ENCODE measurements at regions not wholly inside any gene's neighbourhood (a gene's known extent, or its start where the extent isn't known, plus 50 kb on each side); places are given as distances from the start of the nearest gene placed in this dataset.
A peak's percentile ranks its signal among the peaks of the same experiment; 100 is the strongest.
"Not testable (repeated sequence)": the region's sequence is repeated elsewhere in the genome, so short reads cannot be mapped to it uniquely, and the experiment has no call there.

- H3K27me3 ChIP-seq (ENCODE audit: control insufficient read depth in 1 of 2, insufficient read depth in 1 of 2, low read length in 2 of 2); H2AFZ ChIP-seq (ENCODE audit: low read depth, low read length); H3K4me1 ChIP-seq (ENCODE audit: control insufficient read depth, insufficient read depth, low read depth, low read length); H2BK12ac ChIP-seq (ENCODE audit: low read length in 2 of 2); H3K36me3 ChIP-seq (ENCODE audit: control insufficient read depth in 1 of 2, insufficient read depth in 2 of 2, low read depth in 1 of 2, low read length in 2 of 2); DNase-seq; H3K18ac ChIP-seq (ENCODE audit: low read depth in 1 of 2, low read length in 2 of 2); H3K9me3 ChIP-seq (ENCODE audit: control insufficient read depth, low read length); H3K14ac ChIP-seq (ENCODE audit: low read length in 2 of 2); H3K4me3 ChIP-seq (ENCODE audit: insufficient read depth in 1 of 2, low read depth in 1 of 2, low read length in 2 of 2); H2BK5ac ChIP-seq (ENCODE audit: low read depth, low read length, poor library complexity, severe bottlenecking); H4K91ac ChIP-seq (ENCODE audit: low read length); H2BK15ac ChIP-seq (ENCODE audit: low read depth, poor library complexity, severe bottlenecking); H2BK120ac ChIP-seq (ENCODE audit: low read depth, low read length); H3K4ac ChIP-seq (ENCODE audit: low read depth in 1 of 2, low read length in 2 of 2); H3K27ac ChIP-seq (ENCODE audit: low read length, poor library complexity, severe bottlenecking); H4K8ac ChIP-seq (ENCODE audit: low read length); H2AK5ac ChIP-seq (ENCODE audit: low read length, severe bottlenecking); H3K9ac ChIP-seq (ENCODE audit: low read length); H3K4me2 ChIP-seq (ENCODE audit: low read length, poor library complexity, severe bottlenecking); H3K79me1 ChIP-seq (replicated peaks; ENCODE audit: low read length, poor library complexity, severe bottlenecking); H3K23ac ChIP-seq (ENCODE audit: low read length in 2 of 2): not testable (repeated sequence)
- WGBS = 78% methylated on average over 9 of the region's 9 CpGs
These were observed 79.3 kb upstream of the AMZ2 start for GRCh38 chr17:68168273-68169164.

- 96% methylated on average over 42 of the region's 42 CpGs for WGBS
- not testable (repeated sequence) for H3K4me1 ChIP-seq (ENCODE audit: control insufficient read depth, insufficient read depth, low read depth, low read length); H3K79me1 ChIP-seq (replicated peaks; ENCODE audit: low read length, poor library complexity, severe bottlenecking); H2BK120ac ChIP-seq (ENCODE audit: low read depth, low read length); H2BK12ac ChIP-seq (ENCODE audit: low read length in 2 of 2); H3K27ac ChIP-seq (ENCODE audit: low read length, poor library complexity, severe bottlenecking); H3K4ac ChIP-seq (ENCODE audit: low read depth in 1 of 2, low read length in 2 of 2); H3K9me3 ChIP-seq (ENCODE audit: control insufficient read depth, low read length); H2AFZ ChIP-seq (ENCODE audit: low read depth, low read length); H3K27me3 ChIP-seq (ENCODE audit: control insufficient read depth in 1 of 2, insufficient read depth in 1 of 2, low read length in 2 of 2); H4K8ac ChIP-seq (ENCODE audit: low read length); DNase-seq; H2AK5ac ChIP-seq (ENCODE audit: low read length, severe bottlenecking); H3K14ac ChIP-seq (ENCODE audit: low read length in 2 of 2); H3K18ac ChIP-seq (ENCODE audit: low read depth in 1 of 2, low read length in 2 of 2); H3K36me3 ChIP-seq (ENCODE audit: control insufficient read depth in 1 of 2, insufficient read depth in 2 of 2, low read depth in 1 of 2, low read length in 2 of 2); H3K9ac ChIP-seq (ENCODE audit: low read length); H3K23ac ChIP-seq (ENCODE audit: low read length in 2 of 2); H3K4me3 ChIP-seq (ENCODE audit: insufficient read depth in 1 of 2, low read depth in 1 of 2, low read length in 2 of 2); H3K4me2 ChIP-seq (ENCODE audit: low read length, poor library complexity, severe bottlenecking); H2BK15ac ChIP-seq (ENCODE audit: low read depth, poor library complexity, severe bottlenecking); H2BK5ac ChIP-seq (ENCODE audit: low read depth, low read length, poor library complexity, severe bottlenecking); H4K91ac ChIP-seq (ENCODE audit: low read length)
These were observed 78.5 kb upstream of the AMZ2 start for GRCh38 chr17:68169165-68169821.

GRCh38 chr17:68169840-68170239 lies 78.0 kb upstream of the AMZ2 start:
- WGBS = 94% methylated on average over 10 of the region's 10 CpGs

GRCh38 chr17:68170246-68170645 lies 77.6 kb upstream of the AMZ2 start:
- Histone ChIP-seq H3K36me3 (ENCODE audit: control insufficient read depth in 1 of 2, insufficient read depth in 2 of 2, low read depth in 1 of 2, low read length in 2 of 2) (no peaks in the 10 kb centered on the region), H3K4ac (ENCODE audit: low read depth in 1 of 2, low read length in 2 of 2) (no peak overlapping the region), H3K9ac (ENCODE audit: low read length) (no peak overlapping the region), H2BK12ac (ENCODE audit: low read length in 2 of 2) (no peak overlapping the region), H3K79me1 (replicated peaks; ENCODE audit: low read length, poor library complexity, severe bottlenecking) (no peaks in the 10 kb centered on the region), H2BK5ac (ENCODE audit: low read depth, low read length, poor library complexity, severe bottlenecking) (no peak overlapping the region), H2AK5ac (ENCODE audit: low read length, severe bottlenecking) (no peak overlapping the region), H3K27ac (ENCODE audit: low read length, poor library complexity, severe bottlenecking) (no peak overlapping the region), H3K18ac (ENCODE audit: low read depth in 1 of 2, low read length in 2 of 2) (no peak overlapping the region), H2BK120ac (ENCODE audit: low read depth, low read length) (no peak overlapping the region), H4K8ac (ENCODE audit: low read length) (no peak overlapping the region), H2AFZ (ENCODE audit: low read depth, low read length) (no peak overlapping the region), H3K23ac (ENCODE audit: low read length in 2 of 2) (peak overlapping the region in 1 of 2 experiments; percentile 7), H3K27me3 (ENCODE audit: control insufficient read depth in 1 of 2, insufficient read depth in 1 of 2, low read length in 2 of 2) (no peaks in the 10 kb centered on the region), H2BK15ac (ENCODE audit: low read depth, poor library complexity, severe bottlenecking) (no peak overlapping the region), H4K91ac (ENCODE audit: low read length) (no peak overlapping the region), H3K14ac (ENCODE audit: low read length in 2 of 2) (no peak overlapping the region), H3K4me1 (ENCODE audit: control insufficient read depth, insufficient read depth, low read depth, low read length) (no peaks in the 10 kb centered on the region), H3K4me3 (ENCODE audit: insufficient read depth in 1 of 2, low read depth in 1 of 2, low read length in 2 of 2) (no peak overlapping the region), H3K9me3 (ENCODE audit: control insufficient read depth, low read length) (no peaks in the 10 kb centered on the region), H3K4me2 (ENCODE audit: low read length, poor library complexity, severe bottlenecking) (no peak overlapping the region)
- no peak for DNase-seq
- WGBS = 100% methylated on average over 2 of the region's 3 CpGs

More at GRCh38 chr17:68169840-68170239, 78.0 kb upstream of the AMZ2 start:
- no peak overlapping the region for H2AFZ ChIP-seq (ENCODE audit: low read depth, low read length)
- H2BK12ac ChIP-seq (ENCODE audit: low read length in 2 of 2) = no peak overlapping the region
- H3K9me3 ChIP-seq (ENCODE audit: control insufficient read depth, low read length) = no peaks in the 10 kb centered on the region
- H4K91ac ChIP-seq (ENCODE audit: low read length) = no peak overlapping the region
- no peak overlapping the region for H2AK5ac ChIP-seq (ENCODE audit: low read length, severe bottlenecking)
- H3K4me2 ChIP-seq (ENCODE audit: low read length, poor library complexity, severe bottlenecking) = no peak overlapping the region
- no peak overlapping the region for H3K14ac ChIP-seq (ENCODE audit: low read length in 2 of 2)
- H2BK5ac ChIP-seq (ENCODE audit: low read depth, low read length, poor library complexity, severe bottlenecking) = no peak overlapping the region
- no peak overlapping the region for H2BK120ac ChIP-seq (ENCODE audit: low read depth, low read length)
- H3K4ac ChIP-seq (ENCODE audit: low read depth in 1 of 2, low read length in 2 of 2) = no peak overlapping the region
- no peak overlapping the region for H3K18ac ChIP-seq (ENCODE audit: low read depth in 1 of 2, low read length in 2 of 2)
- no peak overlapping the region for H4K8ac ChIP-seq (ENCODE audit: low read length)
- H3K79me1 ChIP-seq (replicated peaks; ENCODE audit: low read length, poor library complexity, severe bottlenecking) = no peaks in the 10 kb centered on the region
- no peak overlapping the region for H3K4me3 ChIP-seq (ENCODE audit: insufficient read depth in 1 of 2, low read depth in 1 of 2, low read length in 2 of 2)
- H3K27ac ChIP-seq (ENCODE audit: low read length, poor library complexity, severe bottlenecking) = no peak overlapping the region
- no peaks in the 10 kb centered on the region for H3K36me3 ChIP-seq (ENCODE audit: control insufficient read depth in 1 of 2, insufficient read depth in 2 of 2, low read depth in 1 of 2, low read length in 2 of 2)
- no peak overlapping the region for H3K9ac ChIP-seq (ENCODE audit: low read length)
- no peaks in the 10 kb centered on the region for H3K4me1 ChIP-seq (ENCODE audit: control insufficient read depth, insufficient read depth, low read depth, low read length)
- no peaks in the 10 kb centered on the region for H3K27me3 ChIP-seq (ENCODE audit: control insufficient read depth in 1 of 2, insufficient read depth in 1 of 2, low read length in 2 of 2)
- H3K23ac ChIP-seq (ENCODE audit: low read length in 2 of 2) = peak overlapping the region in 1 of 2 experiments; percentile 7
- H2BK15ac ChIP-seq (ENCODE audit: low read depth, poor library complexity, severe bottlenecking) = no peak overlapping the region
- DNase-seq = no peak

All from mesenchymal stem cell (in vitro differentiated cells and primary cell).